ENCODE measurements at regions not wholly inside any gene's neighbourhood (a gene's known extent, or its start where the extent isn't known, plus 50 kb on each side); places are given as distances from the start of the nearest gene placed in this dataset.

GRCh38 chr21:22395965-22396364 lies 1397.8 kb downstream of the NCAM2 start:
- TF ChIP-seq REST (IDR thresholded peaks at IDR 0.05; ENCODE audit: insufficient read depth in 1 of 2, low read depth in 2 of 2, low read length in 2 of 2) (no peak), POLR2AphosphoS5 (IDR thresholded peaks at IDR 0.05; ENCODE audit: low read depth, low read length) (no peak), TAF1 (IDR thresholded peaks at IDR 0.05; ENCODE audit: borderline replicate concordance, insufficient read depth, low read length) (no peak), SIN3A (IDR thresholded peaks at IDR 0.05; ENCODE audit: borderline replicate concordance, insufficient read depth, low read length) (no peak), FOXP2 (optimal IDR thresholded peaks at IDR 0.05; ENCODE audit: borderline replicate concordance, extremely low read depth, extremely low read length, insufficient read depth) (no peak)
